ENCODE measurements at regions not wholly inside any gene's neighbourhood (a gene's known extent, or its start where the extent isn't known, plus 50 kb on each side); places are given as distances from the start of the nearest gene placed in this dataset.

DNA sequence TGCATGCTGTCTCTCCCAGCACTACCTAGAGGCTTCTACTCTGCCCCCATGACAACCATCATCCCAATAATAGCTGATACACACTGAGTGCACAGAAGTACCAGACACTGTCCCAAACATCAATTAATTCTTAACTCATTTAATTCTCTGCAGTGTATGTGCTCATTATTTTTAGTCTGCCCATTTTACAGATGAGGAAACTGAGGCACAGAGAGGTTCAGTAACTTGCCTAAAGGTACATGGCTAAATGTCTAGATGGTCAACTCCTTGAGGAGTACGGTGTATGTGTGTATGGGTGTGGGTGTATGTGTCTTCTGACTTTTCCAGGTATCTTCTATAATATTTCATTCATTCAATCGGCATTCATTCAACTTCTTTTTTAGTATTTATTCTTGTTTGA is 407.9 kb downstream of the SOX9 start:
- no peak for DNase-seq (ENCODE audit: extremely low spot score, unreplicated experiment)
- TF ChIP-seq, protein P1, sequence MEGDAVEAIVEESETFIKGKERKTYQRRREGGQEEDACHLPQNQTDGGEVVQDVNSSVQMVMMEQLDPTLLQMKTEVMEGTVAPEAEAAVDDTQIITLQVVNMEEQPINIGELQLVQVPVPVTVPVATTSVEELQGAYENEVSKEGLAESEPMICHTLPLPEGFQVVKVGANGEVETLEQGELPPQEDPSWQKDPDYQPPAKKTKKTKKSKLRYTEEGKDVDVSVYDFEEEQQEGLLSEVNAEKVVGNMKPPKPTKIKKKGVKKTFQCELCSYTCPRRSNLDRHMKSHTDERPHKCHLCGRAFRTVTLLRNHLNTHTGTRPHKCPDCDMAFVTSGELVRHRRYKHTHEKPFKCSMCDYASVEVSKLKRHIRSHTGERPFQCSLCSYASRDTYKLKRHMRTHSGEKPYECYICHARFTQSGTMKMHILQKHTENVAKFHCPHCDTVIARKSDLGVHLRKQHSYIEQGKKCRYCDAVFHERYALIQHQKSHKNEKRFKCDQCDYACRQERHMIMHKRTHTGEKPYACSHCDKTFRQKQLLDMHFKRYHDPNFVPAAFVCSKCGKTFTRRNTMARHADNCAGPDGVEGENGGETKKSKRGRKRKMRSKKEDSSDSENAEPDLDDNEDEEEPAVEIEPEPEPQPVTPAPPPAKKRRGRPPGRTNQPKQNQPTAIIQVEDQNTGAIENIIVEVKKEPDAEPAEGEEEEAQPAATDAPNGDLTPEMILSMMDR (IDR thresholded peaks at IDR 0.05): no peak
- Mint-ChIP-seq H3K36me3 (ENCODE audit: unreplicated experiment) (no peaks in the 10 kb centered on the region), H3K27ac (ENCODE audit: unreplicated experiment) (no peak overlapping the region), H3K4me3 (ENCODE audit: unreplicated experiment) (no peak overlapping the region), H3K9me3 (ENCODE audit: unreplicated experiment) (no peaks in the 10 kb centered on the region), H3K4me1 (ENCODE audit: unreplicated experiment) (peaks cover 3% of the 10 kb centered on the region), H3K27me3 (ENCODE audit: unreplicated experiment) (no peaks in the 10 kb centered on the region)

- TF ChIP-seq, protein P1 (IDR thresholded peaks at IDR 0.05): no peak
- no peaks in the 10 kb centered on the region for H3K27me3 Mint-ChIP-seq (ENCODE audit: unreplicated experiment)
- H3K4me1 Mint-ChIP-seq (ENCODE audit: unreplicated experiment): peaks cover 3% of the 10 kb centered on the region
- no peaks in the 10 kb centered on the region for H3K36me3 Mint-ChIP-seq (ENCODE audit: unreplicated experiment)
- H3K9me3 Mint-ChIP-seq (ENCODE audit: unreplicated experiment): peaks cover 5% of the 10 kb centered on the region
- no peak overlapping the region for H3K4me3 Mint-ChIP-seq (ENCODE audit: unreplicated experiment)
- no peak overlapping the region for H3K27ac Mint-ChIP-seq (ENCODE audit: unreplicated experiment)
- DNase-seq (ENCODE audit: extremely low spot score, unreplicated experiment): no peak
These were observed 408.6 kb downstream of the SOX9 start for GRCh38 chr17:72529386-72529785.

DNA sequence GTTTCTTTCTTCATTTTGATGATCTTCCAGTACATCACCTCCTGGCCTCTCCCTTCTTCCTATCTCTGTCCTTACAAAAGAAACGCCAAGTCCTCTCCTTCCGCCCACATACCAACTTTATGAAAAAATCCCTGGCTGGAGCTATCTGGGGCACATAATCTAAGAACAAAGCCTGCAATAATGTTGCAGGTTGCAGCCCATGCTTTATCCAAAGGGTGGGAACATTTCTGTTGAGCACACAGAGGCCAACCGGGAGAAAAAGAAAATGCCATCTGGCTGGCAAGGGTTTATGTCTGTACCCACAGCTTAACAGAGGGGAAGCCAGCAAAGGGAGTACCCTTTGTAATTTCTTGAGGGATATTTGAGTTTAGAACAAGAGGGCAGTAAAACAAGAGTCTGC is 409.6 kb downstream of the SOX9 start:
- H3K4me3 Mint-ChIP-seq (ENCODE audit: unreplicated experiment): no peak overlapping the region
- no peaks in the 10 kb centered on the region for H3K36me3 Mint-ChIP-seq (ENCODE audit: unreplicated experiment)
- no peak for DNase-seq (ENCODE audit: extremely low spot score, unreplicated experiment)
- TF ChIP-seq, protein P1 (IDR thresholded peaks at IDR 0.05): no peak
- no peaks in the 10 kb centered on the region for H3K27me3 Mint-ChIP-seq (ENCODE audit: unreplicated experiment)
- H3K27ac Mint-ChIP-seq (ENCODE audit: unreplicated experiment): no peak overlapping the region
- H3K9me3 Mint-ChIP-seq (ENCODE audit: unreplicated experiment): peaks cover 10% of the 10 kb centered on the region
- peaks cover 3% of the 10 kb centered on the region for H3K4me1 Mint-ChIP-seq (ENCODE audit: unreplicated experiment)

- Mint-ChIP-seq H3K4me3 (ENCODE audit: unreplicated experiment) (no peak overlapping the region), H3K36me3 (ENCODE audit: unreplicated experiment) (no peaks in the 10 kb centered on the region), H3K27me3 (ENCODE audit: unreplicated experiment) (no peaks in the 10 kb centered on the region), H3K27ac (ENCODE audit: unreplicated experiment) (no peak overlapping the region), H3K4me1 (ENCODE audit: unreplicated experiment) (peaks cover 3% of the 10 kb centered on the region), H3K9me3 (ENCODE audit: unreplicated experiment) (peaks cover 10% of the 10 kb centered on the region)
- no peak for DNase-seq (ENCODE audit: extremely low spot score, unreplicated experiment)
- TF ChIP-seq, protein P1 (IDR thresholded peaks at IDR 0.05): no peak
These were observed 410.9 kb downstream of the SOX9 start for GRCh38 chr17:72531729-72532128.

GRCh38 chr17:72534265-72534664 is 413.4 kb downstream of the SOX9 start:
- Mint-ChIP-seq H3K36me3 (ENCODE audit: unreplicated experiment) (no peaks in the 10 kb centered on the region), H3K27me3 (ENCODE audit: unreplicated experiment) (no peaks in the 10 kb centered on the region), H3K4me1 (ENCODE audit: unreplicated experiment) (peaks cover 12% of the 10 kb centered on the region), H3K9me3 (ENCODE audit: unreplicated experiment) (peaks cover 10% of the 10 kb centered on the region), H3K4me3 (ENCODE audit: unreplicated experiment) (no peak overlapping the region), H3K27ac (ENCODE audit: unreplicated experiment) (no peak overlapping the region)
- no peak for DNase-seq (ENCODE audit: extremely low spot score, unreplicated experiment)
- TF ChIP-seq, protein P1 (IDR thresholded peaks at IDR 0.05): no peak
